Astrocyte (in vitro differentiated cells and primary cell): ENCODE measurements at regions not wholly inside any gene's neighbourhood (a gene's known extent, or its start where the extent isn't known, plus 50 kb on each side); places are given as distances from the start of the nearest gene placed in this dataset.

ENCODE experiments used
- DNase-seq: peaks from one replicate; pipeline ENCODE4 v3.0.0-alpha.2; 2010; ENCODE audit warnings: low read depth
- FAIRE-seq: peaks from 2 replicates; lab custom pipeline; 2011; peaks lifted over from hg19 to GRCh38; lab: Jason Lieb, UNC
- H2AFZ ChIP-seq: 2 replicates; pipeline ENCODE4 v1.6.0; 2012; ENCODE audit warnings: low read depth, low read length, inconsistent platforms
- H3K27ac ChIP-seq: 2 replicates; pipeline ENCODE4 v1.5.1; 2011; ENCODE audit warnings: low read depth, low read length, inconsistent platforms
- H3K27me3 ChIP-seq: 2 replicates; pipeline ENCODE4 v1.6.0; 2011; ENCODE audit warnings: low read length, inconsistent platforms; ENCODE audit not compliant: insufficient read depth
- H3K36me3 ChIP-seq: 2 replicates; pipeline ENCODE4 v1.5.1; 2011; ENCODE audit warnings: low read length, inconsistent platforms; ENCODE audit not compliant: insufficient read depth
- H3K4me1 ChIP-seq: 2 replicates; pipeline ENCODE4 v1.5.1; 2011; ENCODE audit warnings: low read length, inconsistent platforms; ENCODE audit not compliant: insufficient read depth
- H3K4me2 ChIP-seq: 2 replicates; pipeline ENCODE4 v1.6.0; 2012; ENCODE audit warnings: low read length, inconsistent platforms
- H3K4me3 ChIP-seq: 2 replicates; pipeline ENCODE4 v1.5.1; 2011; ENCODE audit warnings: low read depth, mild to moderate bottlenecking, low read length, inconsistent platforms; ENCODE audit not compliant: insufficient read depth
- H3K79me2 ChIP-seq: 2 replicates; pipeline ENCODE4 v1.6.0; 2012; ENCODE audit warnings: mild to moderate bottlenecking, low read length, inconsistent platforms; ENCODE audit not compliant: insufficient read depth
- H3K9ac ChIP-seq: 2 replicates; pipeline ENCODE4 v1.6.0; 2012; ENCODE audit warnings: mild to moderate bottlenecking, low read length, inconsistent platforms
- H3K9me3 ChIP-seq: 2 replicates; pipeline ENCODE4 v1.5.1; 2012; ENCODE audit warnings: low read depth, mild to moderate bottlenecking, low read length, inconsistent platforms; ENCODE audit not compliant: insufficient read depth
- H4K20me1 ChIP-seq: 2 replicates; pipeline ENCODE4 v1.6.0; 2012; ENCODE audit warnings: low read length, inconsistent platforms; ENCODE audit not compliant: insufficient read depth
- H3K27ac Mint-ChIP-seq: one replicate; pipeline ENCODE4 v1.8.0; 2021; ENCODE audit warnings: mild to moderate bottlenecking, mixed read lengths; ENCODE audit not compliant: unreplicated experiment
- H3K27me3 Mint-ChIP-seq: one replicate; pipeline ENCODE4 v1.8.0; 2021; ENCODE audit warnings: low read depth, mixed read lengths; ENCODE audit not compliant: unreplicated experiment
- H3K36me3 Mint-ChIP-seq: one replicate; pipeline ENCODE4 v1.8.0; 2021; ENCODE audit warnings: low read depth, mixed read lengths; ENCODE audit not compliant: unreplicated experiment
- H3K4me1 Mint-ChIP-seq: one replicate; pipeline ENCODE4 v1.8.0; 2021; ENCODE audit warnings: low read depth, mixed read lengths; ENCODE audit not compliant: unreplicated experiment
- H3K4me3 Mint-ChIP-seq: one replicate; pipeline ENCODE4 v1.8.0; 2021; ENCODE audit warnings: mild to moderate bottlenecking, moderate library complexity, mixed read lengths; ENCODE audit not compliant: unreplicated experiment
- H3K9me3 Mint-ChIP-seq: one replicate; pipeline ENCODE4 v1.8.0; 2021; ENCODE audit warnings: mild to moderate bottlenecking, mixed read lengths; ENCODE audit not compliant: unreplicated experiment
- CTCF ChIP-seq: IDR thresholded peaks from 2 replicates; pipeline ENCODE4 v1.5.1; 2011; ENCODE audit warnings: low read depth, mild to moderate bottlenecking, inconsistent platforms, low read length, moderate library complexity; ENCODE audit not compliant: insufficient read depth
- EZH2 ChIP-seq: IDR thresholded peaks from 2 replicates; pipeline ENCODE4 v1.6.1; 2012; ENCODE audit warnings: mild to moderate bottlenecking, low read length, inconsistent platforms; ENCODE audit not compliant: insufficient read depth

GRCh38 chr12:41762691-41763090 lies 382.0 kb downstream of the GXYLT1 start:
- Histone ChIP-seq H3K27me3 (no peaks in the 10 kb centered on the region), H3K4me2 (no peak overlapping the region), H3K4me1 (no peaks in the 10 kb centered on the region), H3K9me3 (no peaks in the 10 kb centered on the region), H3K4me3 (no peak overlapping the region), H3K9ac (no peak overlapping the region), H2AFZ (no peak overlapping the region), H3K36me3 (no peaks in the 10 kb centered on the region), H3K27ac (no peak overlapping the region), H3K79me2 (no peaks in the 10 kb centered on the region), H4K20me1 (no peaks in the 10 kb centered on the region)
- DNase-seq (no peak), FAIRE-seq (no peak)
- Mint-ChIP-seq H3K4me1 (no peaks in the 10 kb centered on the region), H3K36me3 (no peaks in the 10 kb centered on the region), H3K27ac (no peak overlapping the region), H3K27me3 (no peaks in the 10 kb centered on the region), H3K9me3 (peaks cover 2% of the 10 kb centered on the region), H3K4me3 (no peak overlapping the region)
- TF ChIP-seq EZH2 (no peak), CTCF (no peak)

- Histone ChIP-seq H4K20me1 (no peaks in the 10 kb centered on the region), H3K79me2 (no peaks in the 10 kb centered on the region), H3K27me3 (no peaks in the 10 kb centered on the region), H2AFZ (no peak overlapping the region), H3K9ac (no peak overlapping the region), H3K4me2 (no peak overlapping the region), H3K4me1 (no peaks in the 10 kb centered on the region), H3K4me3 (no peak overlapping the region), H3K9me3 (no peaks in the 10 kb centered on the region), H3K36me3 (no peaks in the 10 kb centered on the region), H3K27ac (no peak overlapping the region)
- no peak for DNase-seq
- FAIRE-seq = no peak
- H3K4me3 Mint-ChIP-seq = no peak overlapping the region
- H3K36me3 Mint-ChIP-seq = no peaks in the 10 kb centered on the region
- no peaks in the 10 kb centered on the region for H3K27me3 Mint-ChIP-seq
- no peak overlapping the region for H3K27ac Mint-ChIP-seq
- H3K4me1 Mint-ChIP-seq = no peaks in the 10 kb centered on the region
- TF ChIP-seq CTCF (no peak), EZH2 (no peak)
- no peaks in the 10 kb centered on the region for H3K9me3 Mint-ChIP-seq
These were observed 399.1 kb downstream of the GXYLT1 start for GRCh38 chr12:41745593-41745992.

- no peak overlapping the region for H3K27ac Mint-ChIP-seq
- H3K36me3 ChIP-seq = no peaks in the 10 kb centered on the region
- no peak overlapping the region for H3K4me2 ChIP-seq
- no peaks in the 10 kb centered on the region for H3K9me3 Mint-ChIP-seq
- no peaks in the 10 kb centered on the region for H3K36me3 Mint-ChIP-seq
- TF ChIP-seq EZH2 = no peak
- TF ChIP-seq CTCF = no peak
- H3K4me3 ChIP-seq = no peak overlapping the region
- no peaks in the 10 kb centered on the region for H3K27me3 Mint-ChIP-seq
- no peaks in the 10 kb centered on the region for H3K9me3 ChIP-seq
- H3K4me1 Mint-ChIP-seq = no peaks in the 10 kb centered on the region
- no peak overlapping the region for H3K27ac ChIP-seq
- DNase-seq (peak; percentile 37), FAIRE-seq (no peak)
- H2AFZ ChIP-seq = no peak overlapping the region
- H3K9ac ChIP-seq = no peak overlapping the region
- no peaks in the 10 kb centered on the region for H3K4me1 ChIP-seq
- no peaks in the 10 kb centered on the region for H3K79me2 ChIP-seq
- no peak overlapping the region for H3K4me3 Mint-ChIP-seq
- no peaks in the 10 kb centered on the region for H4K20me1 ChIP-seq
- no peaks in the 10 kb centered on the region for H3K27me3 ChIP-seq
These were observed 400.8 kb downstream of the GXYLT1 start for GRCh38 chr12:41743835-41744234.
